ENCODE measurements at regions not wholly inside any gene's neighbourhood (a gene's known extent, or its start where the extent isn't known, plus 50 kb on each side); places are given as distances from the start of the nearest gene placed in this dataset.

- H3K4me1 Mint-ChIP-seq = no peaks in the 10 kb centered on the region
- no peaks in the 10 kb centered on the region for H3K9me3 Mint-ChIP-seq
- TF ChIP-seq ESRRA (CRISPR knock-in tag; IDR thresholded peaks at IDR 0.05; ENCODE audit: borderline replicate concordance) (no peak), ZNF263 (CRISPR knock-in tag; IDR thresholded peaks at IDR 0.05; ENCODE audit: low read depth) (no peak), GRHL2 (CRISPR knock-in tag; IDR thresholded peaks at IDR 0.05; ENCODE audit: insufficient replicate concordance, severe bottlenecking) (no peak), IRF2 (CRISPR knock-in tag; IDR thresholded peaks at IDR 0.05; ENCODE audit: borderline replicate concordance, low read depth) (no peak), NR3C1 (CRISPR knock-in tag; conservative IDR thresholded peaks at IDR 0.05; ENCODE audit: low read depth) (no peak)
- TF ChIP-seq, protein P1, sequence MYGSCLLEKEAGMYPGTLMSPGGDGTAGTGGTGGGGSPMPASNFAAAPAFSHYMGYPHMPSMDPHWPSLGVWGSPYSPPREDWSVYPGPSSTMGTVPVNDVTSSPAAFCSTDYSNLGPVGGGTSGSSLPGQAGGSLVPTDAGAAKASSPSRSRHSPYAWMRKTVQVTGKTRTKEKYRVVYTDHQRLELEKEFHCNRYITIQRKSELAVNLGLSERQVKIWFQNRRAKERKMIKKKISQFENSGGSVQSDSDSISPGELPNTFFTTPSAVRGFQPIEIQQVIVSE (CRISPR knock-in tag; IDR thresholded peaks at IDR 0.05; ENCODE audit: borderline replicate concordance) = no peak
- TF ChIP-seq, protein P2, sequence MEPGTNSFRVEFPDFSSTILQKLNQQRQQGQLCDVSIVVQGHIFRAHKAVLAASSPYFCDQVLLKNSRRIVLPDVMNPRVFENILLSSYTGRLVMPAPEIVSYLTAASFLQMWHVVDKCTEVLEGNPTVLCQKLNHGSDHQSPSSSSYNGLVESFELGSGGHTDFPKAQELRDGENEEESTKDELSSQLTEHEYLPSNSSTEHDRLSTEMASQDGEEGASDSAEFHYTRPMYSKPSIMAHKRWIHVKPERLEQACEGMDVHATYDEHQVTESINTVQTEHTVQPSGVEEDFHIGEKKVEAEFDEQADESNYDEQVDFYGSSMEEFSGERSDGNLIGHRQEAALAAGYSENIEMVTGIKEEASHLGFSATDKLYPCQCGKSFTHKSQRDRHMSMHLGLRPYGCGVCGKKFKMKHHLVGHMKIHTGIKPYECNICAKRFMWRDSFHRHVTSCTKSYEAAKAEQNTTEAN (CRISPR knock-in tag; IDR thresholded peaks at IDR 0.05) = no peak
- TF ChIP-seq, protein P3, sequence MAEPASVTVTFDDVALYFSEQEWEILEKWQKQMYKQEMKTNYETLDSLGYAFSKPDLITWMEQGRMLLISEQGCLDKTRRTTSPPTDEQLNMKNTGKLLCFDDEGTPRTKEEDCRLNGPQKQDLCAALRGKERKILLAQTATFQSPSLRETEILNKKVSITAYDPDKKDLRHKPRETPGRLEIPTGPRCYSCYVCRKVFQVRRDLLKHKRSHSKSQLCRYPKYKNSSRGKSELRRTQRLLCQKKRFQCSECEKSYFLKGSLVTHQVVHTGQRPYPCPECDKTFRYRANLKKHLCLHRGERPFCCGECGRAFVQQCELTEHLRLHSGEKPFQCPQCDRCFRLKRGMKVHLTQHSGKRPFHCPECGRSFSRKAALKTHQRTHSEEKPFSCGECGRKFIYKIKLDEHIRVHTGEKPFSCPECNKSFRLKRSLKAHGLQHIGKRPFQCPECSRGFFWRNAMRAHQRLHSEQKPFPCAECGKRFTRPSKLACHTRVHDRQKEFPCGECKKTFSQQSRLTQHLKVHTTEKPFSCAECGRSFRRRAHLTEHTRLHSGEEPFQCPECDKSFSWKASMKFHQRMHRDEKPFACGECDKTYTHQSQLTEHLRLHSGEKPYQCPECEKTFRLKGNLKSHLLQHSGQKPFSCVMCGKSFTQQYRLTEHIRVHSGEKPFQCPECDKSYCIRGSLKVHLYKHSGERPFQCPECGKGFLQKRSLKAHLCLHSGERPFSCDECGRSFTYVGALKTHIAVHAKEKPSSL (CRISPR knock-in tag; conservative IDR thresholded peaks at IDR 0.05) = no peak
- TF ChIP-seq, protein P4, sequence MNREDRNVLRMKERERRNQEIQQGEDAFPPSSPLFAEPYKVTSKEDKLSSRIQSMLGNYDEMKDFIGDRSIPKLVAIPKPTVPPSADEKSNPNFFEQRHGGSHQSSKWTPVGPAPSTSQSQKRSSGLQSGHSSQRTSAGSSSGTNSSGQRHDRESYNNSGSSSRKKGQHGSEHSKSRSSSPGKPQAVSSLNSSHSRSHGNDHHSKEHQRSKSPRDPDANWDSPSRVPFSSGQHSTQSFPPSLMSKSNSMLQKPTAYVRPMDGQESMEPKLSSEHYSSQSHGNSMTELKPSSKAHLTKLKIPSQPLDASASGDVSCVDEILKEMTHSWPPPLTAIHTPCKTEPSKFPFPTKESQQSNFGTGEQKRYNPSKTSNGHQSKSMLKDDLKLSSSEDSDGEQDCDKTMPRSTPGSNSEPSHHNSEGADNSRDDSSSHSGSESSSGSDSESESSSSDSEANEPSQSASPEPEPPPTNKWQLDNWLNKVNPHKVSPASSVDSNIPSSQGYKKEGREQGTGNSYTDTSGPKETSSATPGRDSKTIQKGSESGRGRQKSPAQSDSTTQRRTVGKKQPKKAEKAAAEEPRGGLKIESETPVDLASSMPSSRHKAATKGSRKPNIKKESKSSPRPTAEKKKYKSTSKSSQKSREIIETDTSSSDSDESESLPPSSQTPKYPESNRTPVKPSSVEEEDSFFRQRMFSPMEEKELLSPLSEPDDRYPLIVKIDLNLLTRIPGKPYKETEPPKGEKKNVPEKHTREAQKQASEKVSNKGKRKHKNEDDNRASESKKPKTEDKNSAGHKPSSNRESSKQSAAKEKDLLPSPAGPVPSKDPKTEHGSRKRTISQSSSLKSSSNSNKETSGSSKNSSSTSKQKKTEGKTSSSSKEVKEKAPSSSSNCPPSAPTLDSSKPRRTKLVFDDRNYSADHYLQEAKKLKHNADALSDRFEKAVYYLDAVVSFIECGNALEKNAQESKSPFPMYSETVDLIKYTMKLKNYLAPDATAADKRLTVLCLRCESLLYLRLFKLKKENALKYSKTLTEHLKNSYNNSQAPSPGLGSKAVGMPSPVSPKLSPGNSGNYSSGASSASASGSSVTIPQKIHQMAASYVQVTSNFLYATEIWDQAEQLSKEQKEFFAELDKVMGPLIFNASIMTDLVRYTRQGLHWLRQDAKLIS (CRISPR knock-in tag; IDR thresholded peaks at IDR 0.05; ENCODE audit: borderline replicate concordance) = no peak
- TF ChIP-seq, protein P5, sequence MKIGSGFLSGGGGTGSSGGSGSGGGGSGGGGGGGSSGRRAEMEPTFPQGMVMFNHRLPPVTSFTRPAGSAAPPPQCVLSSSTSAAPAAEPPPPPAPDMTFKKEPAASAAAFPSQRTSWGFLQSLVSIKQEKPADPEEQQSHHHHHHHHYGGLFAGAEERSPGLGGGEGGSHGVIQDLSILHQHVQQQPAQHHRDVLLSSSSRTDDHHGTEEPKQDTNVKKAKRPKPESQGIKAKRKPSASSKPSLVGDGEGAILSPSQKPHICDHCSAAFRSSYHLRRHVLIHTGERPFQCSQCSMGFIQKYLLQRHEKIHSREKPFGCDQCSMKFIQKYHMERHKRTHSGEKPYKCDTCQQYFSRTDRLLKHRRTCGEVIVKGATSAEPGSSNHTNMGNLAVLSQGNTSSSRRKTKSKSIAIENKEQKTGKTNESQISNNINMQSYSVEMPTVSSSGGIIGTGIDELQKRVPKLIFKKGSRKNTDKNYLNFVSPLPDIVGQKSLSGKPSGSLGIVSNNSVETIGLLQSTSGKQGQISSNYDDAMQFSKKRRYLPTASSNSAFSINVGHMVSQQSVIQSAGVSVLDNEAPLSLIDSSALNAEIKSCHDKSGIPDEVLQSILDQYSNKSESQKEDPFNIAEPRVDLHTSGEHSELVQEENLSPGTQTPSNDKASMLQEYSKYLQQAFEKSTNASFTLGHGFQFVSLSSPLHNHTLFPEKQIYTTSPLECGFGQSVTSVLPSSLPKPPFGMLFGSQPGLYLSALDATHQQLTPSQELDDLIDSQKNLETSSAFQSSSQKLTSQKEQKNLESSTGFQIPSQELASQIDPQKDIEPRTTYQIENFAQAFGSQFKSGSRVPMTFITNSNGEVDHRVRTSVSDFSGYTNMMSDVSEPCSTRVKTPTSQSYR (CRISPR knock-in tag; IDR thresholded peaks at IDR 0.05) = no peak
- no peaks in the 10 kb centered on the region for H3K36me3 Mint-ChIP-seq
- no peak overlapping the region for H3K4me3 Mint-ChIP-seq
- POLR2A ChIA-PET = no interaction called here
- no peak for DNase-seq (ENCODE audit: low spot score)
- ATAC-seq = no peak
- H3K27ac Mint-ChIP-seq = no peak overlapping the region
- H3K27me3 Mint-ChIP-seq (ENCODE audit: low read depth) = no peaks in the 10 kb centered on the region
- CTCF ChIA-PET = interaction anchor here (0.7 kb wide), 1 partner anchor 44 kb away, joined by 3 read pairs; no protein-coding TSS in a partner anchor
Measured at GRCh38 chr6:95204178-95204577, 373.2 kb upstream of the MANEA start.

DNA sequence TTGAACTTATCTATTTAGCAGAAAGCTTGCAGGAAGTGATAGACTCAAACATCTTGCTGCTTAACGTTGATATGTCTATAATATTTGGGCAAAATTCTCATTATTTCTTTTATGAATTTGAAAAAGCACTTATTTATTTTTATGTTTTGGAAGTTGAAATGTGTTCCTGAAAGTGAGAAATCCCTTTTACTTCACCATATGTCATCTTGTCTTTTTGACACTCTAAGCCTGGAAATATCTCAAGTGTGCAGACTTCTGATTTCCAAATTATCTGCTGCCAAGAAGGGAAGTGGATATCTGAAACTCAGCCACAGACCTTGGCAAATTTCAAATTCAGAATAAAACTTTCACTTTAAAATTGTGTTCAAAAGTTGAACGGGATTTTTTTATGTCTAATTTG is 368.7 kb upstream of the MANEA start:
- ChIA-PET POLR2A (no interaction called here), CTCF (no interaction called here)
- ATAC-seq (no peak), DNase-seq (ENCODE audit: low spot score) (no peak)
- H3K27me3 Mint-ChIP-seq (ENCODE audit: low read depth) = no peaks in the 10 kb centered on the region
- H3K4me1 Mint-ChIP-seq = no peaks in the 10 kb centered on the region
- H3K9me3 Mint-ChIP-seq = no peaks in the 10 kb centered on the region
- no peaks in the 10 kb centered on the region for H3K36me3 Mint-ChIP-seq
- no peak overlapping the region for H3K27ac Mint-ChIP-seq
- H3K4me3 Mint-ChIP-seq = no peak overlapping the region
- no peak for TF ChIP-seq ZNF232 (CRISPR knock-in tag; IDR thresholded peaks at IDR 0.05)
- no peak for TF ChIP-seq FOXP1 (CRISPR knock-in tag; IDR thresholded peaks at IDR 0.05; ENCODE audit: borderline replicate concordance)
- no peak for TF ChIP-seq CREM (CRISPR knock-in tag; IDR thresholded peaks at IDR 0.05)
- TF ChIP-seq, protein P6, sequence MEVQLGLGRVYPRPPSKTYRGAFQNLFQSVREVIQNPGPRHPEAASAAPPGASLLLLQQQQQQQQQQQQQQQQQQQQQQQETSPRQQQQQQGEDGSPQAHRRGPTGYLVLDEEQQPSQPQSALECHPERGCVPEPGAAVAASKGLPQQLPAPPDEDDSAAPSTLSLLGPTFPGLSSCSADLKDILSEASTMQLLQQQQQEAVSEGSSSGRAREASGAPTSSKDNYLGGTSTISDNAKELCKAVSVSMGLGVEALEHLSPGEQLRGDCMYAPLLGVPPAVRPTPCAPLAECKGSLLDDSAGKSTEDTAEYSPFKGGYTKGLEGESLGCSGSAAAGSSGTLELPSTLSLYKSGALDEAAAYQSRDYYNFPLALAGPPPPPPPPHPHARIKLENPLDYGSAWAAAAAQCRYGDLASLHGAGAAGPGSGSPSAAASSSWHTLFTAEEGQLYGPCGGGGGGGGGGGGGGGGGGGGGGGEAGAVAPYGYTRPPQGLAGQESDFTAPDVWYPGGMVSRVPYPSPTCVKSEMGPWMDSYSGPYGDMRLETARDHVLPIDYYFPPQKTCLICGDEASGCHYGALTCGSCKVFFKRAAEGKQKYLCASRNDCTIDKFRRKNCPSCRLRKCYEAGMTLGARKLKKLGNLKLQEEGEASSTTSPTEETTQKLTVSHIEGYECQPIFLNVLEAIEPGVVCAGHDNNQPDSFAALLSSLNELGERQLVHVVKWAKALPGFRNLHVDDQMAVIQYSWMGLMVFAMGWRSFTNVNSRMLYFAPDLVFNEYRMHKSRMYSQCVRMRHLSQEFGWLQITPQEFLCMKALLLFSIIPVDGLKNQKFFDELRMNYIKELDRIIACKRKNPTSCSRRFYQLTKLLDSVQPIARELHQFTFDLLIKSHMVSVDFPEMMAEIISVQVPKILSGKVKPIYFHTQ (CRISPR knock-in tag; IDR thresholded peaks at IDR 0.05) = no peak
- no peak for TF ChIP-seq RORB (CRISPR knock-in tag; IDR thresholded peaks at IDR 0.05)
- no peak for TF ChIP-seq EMX1 (CRISPR knock-in tag; IDR thresholded peaks at IDR 0.05)
- no peak for TF ChIP-seq MYBL2 (CRISPR knock-in tag; IDR thresholded peaks at IDR 0.05)
- TF ChIP-seq ATF2 (CRISPR knock-in tag; IDR thresholded peaks at IDR 0.05; ENCODE audit: borderline replicate concordance, low read depth) = no peak
- TF ChIP-seq NR3C1 (CRISPR knock-in tag; conservative IDR thresholded peaks at IDR 0.05; ENCODE audit: low read depth) = no peak
- TF ChIP-seq ZBTB21 (CRISPR knock-in tag; IDR thresholded peaks at IDR 0.05; ENCODE audit: borderline replicate concordance) = no peak

All from WTC11 (cell line).